ENCODE measurements at regions not wholly inside any gene's neighbourhood (a gene's known extent, or its start where the extent isn't known, plus 50 kb on each side); places are given as distances from the start of the nearest gene placed in this dataset.

DNA sequence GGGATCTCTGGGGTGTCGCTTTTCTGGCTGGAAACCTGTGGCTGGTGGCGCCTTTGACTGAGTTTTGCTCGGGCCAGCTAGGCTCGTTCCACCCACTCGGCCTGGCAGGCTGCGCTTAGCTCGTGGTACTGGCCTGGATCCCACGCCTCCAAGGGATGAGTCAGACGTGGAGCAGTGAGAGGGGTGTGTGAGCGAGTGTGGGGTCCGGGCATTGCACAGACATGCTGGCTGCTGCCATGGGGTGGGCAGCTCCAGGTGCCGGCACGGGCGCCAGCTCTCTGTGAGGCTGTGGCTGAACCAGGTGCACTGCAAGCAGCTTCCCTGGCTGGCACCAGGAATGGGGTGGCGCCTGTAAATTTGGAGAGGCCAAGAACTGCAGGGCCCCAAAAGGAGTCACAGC, 63.1 kb upstream of the CACNA2D1 start:
- no peak for TF ChIP-seq POLR2A (IDR thresholded peaks at IDR 0.05)
- TF ChIP-seq CTCF (IDR thresholded peaks at IDR 0.05) = no peak
- no peak for TF ChIP-seq POLR2AphosphoS5 (IDR thresholded peaks at IDR 0.05)
- no peak for TF ChIP-seq EP300 (IDR thresholded peaks at IDR 0.05)
